ENCODE measurements at regions not wholly inside any gene's neighbourhood (a gene's known extent, or its start where the extent isn't known, plus 50 kb on each side); places are given as distances from the start of the nearest gene placed in this dataset.

DNA sequence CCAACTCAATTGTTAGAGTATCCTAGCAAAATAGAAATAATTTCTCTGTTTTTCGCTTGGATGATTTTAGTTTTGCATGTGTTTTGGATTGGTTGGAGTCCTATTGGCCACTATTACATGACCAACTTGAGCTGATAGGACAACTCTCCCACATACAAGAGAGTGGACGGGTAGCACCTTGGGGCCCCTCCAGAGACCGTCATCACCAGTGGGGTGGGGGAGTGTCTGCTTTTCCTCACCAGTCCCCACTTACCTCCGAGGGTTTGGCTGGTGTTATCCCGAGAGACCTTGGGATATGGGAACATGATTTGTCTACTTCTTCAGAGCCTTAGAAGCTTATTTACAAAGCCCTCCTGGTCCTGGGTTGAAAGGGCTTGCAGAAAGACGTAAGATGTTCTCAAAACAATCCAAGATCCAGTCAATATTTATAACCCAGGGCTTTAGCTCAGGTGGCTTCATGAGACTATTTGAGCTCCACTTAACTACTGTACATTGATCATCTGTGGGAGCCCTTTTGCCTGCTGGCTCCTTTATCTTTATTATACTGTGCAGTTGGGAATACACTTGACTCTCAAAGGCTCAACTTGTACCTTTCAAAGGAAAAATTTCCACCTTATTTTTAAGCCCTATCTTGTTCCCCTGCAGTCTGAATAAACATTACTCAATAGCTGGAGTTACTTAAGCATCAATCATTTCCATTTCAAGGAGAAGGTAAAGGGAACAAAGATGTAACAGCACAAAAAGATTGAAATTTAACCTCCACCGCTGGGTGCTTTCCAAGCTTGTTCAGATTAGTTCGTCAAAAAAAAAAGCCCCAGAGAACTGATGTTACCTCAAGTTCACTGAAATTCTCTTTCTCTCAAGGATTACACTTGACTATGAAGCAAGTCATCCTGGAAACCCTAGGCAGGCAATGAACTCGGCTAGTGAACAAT, 119.7 kb downstream of the WDR11 start:
- TF ChIP-seq, protein P1, sequence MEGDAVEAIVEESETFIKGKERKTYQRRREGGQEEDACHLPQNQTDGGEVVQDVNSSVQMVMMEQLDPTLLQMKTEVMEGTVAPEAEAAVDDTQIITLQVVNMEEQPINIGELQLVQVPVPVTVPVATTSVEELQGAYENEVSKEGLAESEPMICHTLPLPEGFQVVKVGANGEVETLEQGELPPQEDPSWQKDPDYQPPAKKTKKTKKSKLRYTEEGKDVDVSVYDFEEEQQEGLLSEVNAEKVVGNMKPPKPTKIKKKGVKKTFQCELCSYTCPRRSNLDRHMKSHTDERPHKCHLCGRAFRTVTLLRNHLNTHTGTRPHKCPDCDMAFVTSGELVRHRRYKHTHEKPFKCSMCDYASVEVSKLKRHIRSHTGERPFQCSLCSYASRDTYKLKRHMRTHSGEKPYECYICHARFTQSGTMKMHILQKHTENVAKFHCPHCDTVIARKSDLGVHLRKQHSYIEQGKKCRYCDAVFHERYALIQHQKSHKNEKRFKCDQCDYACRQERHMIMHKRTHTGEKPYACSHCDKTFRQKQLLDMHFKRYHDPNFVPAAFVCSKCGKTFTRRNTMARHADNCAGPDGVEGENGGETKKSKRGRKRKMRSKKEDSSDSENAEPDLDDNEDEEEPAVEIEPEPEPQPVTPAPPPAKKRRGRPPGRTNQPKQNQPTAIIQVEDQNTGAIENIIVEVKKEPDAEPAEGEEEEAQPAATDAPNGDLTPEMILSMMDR (IDR thresholded peaks at IDR 0.05; ENCODE audit: control insufficient read depth, insufficient read depth, low read depth, low read length, missing control alignments), result no peak
- H3K4me3 ChIP-seq (ENCODE audit: control insufficient read depth, low read depth, low read length), result no peak overlapping the region
- no peak for DNase-seq (ENCODE audit: low read depth)

DNA sequence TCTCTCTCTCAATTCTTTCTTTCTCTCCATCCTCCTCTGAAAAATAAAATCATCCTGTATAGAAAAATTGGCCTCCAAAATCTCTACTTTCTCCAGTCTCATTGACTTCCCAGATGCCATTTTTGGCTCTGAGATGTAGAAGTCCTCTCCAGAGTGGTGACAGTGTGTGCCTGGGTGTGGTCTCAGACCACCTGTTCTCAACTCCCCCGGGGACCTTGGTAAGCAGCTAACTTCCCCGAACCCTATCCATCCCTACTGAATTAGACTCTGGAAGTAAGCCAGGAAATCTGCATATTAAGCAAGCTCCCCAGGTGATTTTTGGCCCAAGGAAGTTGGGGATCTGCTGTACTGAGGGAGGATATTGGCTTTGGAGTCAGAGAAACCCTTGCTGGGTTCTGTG, 120.5 kb downstream of the WDR11 start:
- no peak for DNase-seq (ENCODE audit: low read depth)
- TF ChIP-seq, protein P1 (IDR thresholded peaks at IDR 0.05; ENCODE audit: control insufficient read depth, insufficient read depth, low read depth, low read length, missing control alignments), result no peak
- H3K4me3 ChIP-seq (ENCODE audit: control insufficient read depth, low read depth, low read length), result no peak overlapping the region

DNA sequence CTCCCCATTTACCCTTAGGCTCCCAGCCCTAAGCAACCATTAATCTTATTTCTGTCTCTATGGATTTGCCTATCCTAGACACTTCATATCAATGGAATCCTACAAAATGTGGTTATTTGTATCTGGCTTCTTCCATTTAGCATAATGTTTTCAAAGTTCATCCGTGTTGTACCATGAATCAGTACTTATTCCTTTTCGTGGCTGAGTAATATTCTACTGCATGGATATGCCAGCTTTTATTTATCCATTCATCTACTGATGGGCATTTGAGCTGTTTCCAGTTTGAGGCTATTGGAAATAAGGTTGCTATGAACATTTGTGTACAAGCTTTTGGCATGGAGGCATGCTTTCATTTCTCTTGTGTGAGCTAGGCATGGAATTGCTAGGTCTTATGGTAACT, 121.1 kb downstream of the WDR11 start:
- TF ChIP-seq, protein P1 (IDR thresholded peaks at IDR 0.05; ENCODE audit: control insufficient read depth, insufficient read depth, low read depth, low read length, missing control alignments), result no peak
- no peak for DNase-seq (ENCODE audit: low read depth)
- H3K4me3 ChIP-seq (ENCODE audit: control insufficient read depth, low read depth, low read length), result no peak overlapping the region

DNA sequence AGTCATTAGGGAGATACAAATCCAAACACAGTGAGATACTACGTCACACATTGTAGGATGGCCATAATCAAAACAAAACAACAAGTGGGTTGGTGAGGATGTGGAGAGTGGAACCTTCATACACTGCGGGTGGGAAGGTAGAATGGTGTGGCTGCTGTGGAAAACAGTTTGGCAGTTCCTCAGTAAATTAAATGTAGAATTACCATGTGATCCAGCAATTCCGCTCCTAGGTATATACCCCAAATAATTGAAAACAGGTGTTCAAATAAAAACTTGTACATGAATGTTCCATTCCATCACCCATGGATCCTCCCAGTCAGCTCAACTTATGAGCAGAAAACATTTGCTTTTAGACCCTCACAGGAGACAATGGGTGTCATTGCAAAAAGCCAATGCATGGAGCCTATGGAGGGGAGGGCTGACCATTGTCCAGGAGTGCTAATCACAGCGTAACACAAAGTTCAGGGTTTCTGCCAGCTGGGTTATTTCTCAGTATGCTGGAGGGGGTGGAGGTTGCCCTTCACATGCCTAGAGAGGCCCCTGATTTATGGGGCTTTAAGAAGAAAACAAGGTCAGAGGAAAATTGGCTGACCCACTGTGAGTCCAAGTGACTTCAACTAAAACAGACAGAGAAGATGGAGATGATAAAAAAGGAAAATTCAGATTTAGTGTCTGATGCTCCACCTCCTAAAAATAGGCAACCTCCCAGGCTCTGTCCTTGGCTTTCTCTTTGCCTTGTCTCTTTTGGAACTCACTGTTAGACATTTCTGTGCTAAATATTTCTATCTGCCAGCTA, 124.1 kb downstream of the WDR11 start:
- TF ChIP-seq, protein P1 (IDR thresholded peaks at IDR 0.05; ENCODE audit: control insufficient read depth, insufficient read depth, low read depth, low read length, missing control alignments), result no peak
- no peak overlapping the region for H3K4me3 ChIP-seq (ENCODE audit: control insufficient read depth, low read depth, low read length)
- no peak for DNase-seq (ENCODE audit: low read depth)

DNA sequence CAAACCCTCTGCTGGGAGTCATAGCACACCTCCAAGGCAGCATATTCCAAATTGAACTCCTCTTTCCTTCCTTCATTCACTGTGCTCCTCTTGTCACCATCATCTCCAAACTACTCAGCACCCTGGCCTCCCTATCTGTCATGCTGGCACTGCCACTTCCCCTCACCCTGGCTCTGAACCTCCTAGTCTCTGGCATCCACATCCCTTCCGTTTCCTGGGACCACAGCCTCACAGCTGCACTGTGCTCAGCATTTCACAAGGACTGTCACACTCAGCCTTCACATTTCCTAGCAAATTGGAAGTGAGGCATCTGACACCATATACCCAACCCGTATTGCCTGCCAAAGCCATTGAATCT, 124.7 kb downstream of the WDR11 start:
- TF ChIP-seq, protein P1 (IDR thresholded peaks at IDR 0.05; ENCODE audit: control insufficient read depth, insufficient read depth, low read depth, low read length, missing control alignments), result no peak
- no peak overlapping the region for H3K4me3 ChIP-seq (ENCODE audit: control insufficient read depth, low read depth, low read length)
- no peak for DNase-seq (ENCODE audit: low read depth)

DNA sequence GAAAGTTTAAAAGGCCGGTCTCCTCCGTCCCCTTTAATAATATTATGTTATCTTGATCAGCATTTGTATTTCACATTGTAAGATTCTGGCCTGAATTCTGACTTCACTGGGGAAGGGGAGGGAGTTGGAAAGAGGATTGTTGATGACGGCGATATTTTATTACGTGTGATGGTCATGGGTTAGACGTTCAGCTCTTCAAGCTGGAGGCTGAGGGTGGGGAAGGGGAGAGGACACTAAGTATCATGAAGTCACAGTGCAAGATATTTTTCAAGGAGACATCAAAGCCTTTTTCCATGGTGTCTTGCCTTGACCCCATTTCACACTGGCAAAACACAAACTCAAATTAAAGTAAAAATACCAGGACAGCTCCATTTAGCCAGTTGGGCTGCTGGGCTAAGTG, 126.7 kb downstream of the WDR11 start:
- TF ChIP-seq, protein P1 (IDR thresholded peaks at IDR 0.05; ENCODE audit: control insufficient read depth, insufficient read depth, low read depth, low read length, missing control alignments), result no peak
- DNase-seq (ENCODE audit: low read depth), result no peak
- H3K4me3 ChIP-seq (ENCODE audit: control insufficient read depth, low read depth, low read length), result no peak overlapping the region

All from AG09309 (cell line).